ENCODE measurements at regions not wholly inside any gene's neighbourhood (a gene's known extent, or its start where the extent isn't known, plus 50 kb on each side); places are given as distances from the start of the nearest gene placed in this dataset.

DNA sequence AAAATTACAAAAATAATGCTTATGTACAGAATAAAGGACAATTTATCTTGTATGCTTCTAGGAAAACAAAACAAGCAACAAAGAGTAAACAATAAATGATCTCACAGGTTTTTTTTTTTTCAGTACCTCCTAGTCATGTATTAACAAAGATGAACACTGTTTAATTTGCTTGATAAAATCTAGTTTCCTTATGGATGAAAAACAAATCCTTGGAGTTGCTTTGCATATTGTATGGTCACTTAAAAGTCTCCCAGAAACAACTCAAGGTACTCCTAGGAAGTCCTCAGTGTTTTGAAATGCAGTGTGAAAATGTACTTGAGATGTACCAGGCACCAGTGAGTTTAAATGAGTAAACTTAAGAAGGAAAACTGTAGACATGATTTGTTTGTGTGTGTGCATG, 686.0 kb upstream of the BRINP3 start:
- TF ChIP-seq, protein P1, sequence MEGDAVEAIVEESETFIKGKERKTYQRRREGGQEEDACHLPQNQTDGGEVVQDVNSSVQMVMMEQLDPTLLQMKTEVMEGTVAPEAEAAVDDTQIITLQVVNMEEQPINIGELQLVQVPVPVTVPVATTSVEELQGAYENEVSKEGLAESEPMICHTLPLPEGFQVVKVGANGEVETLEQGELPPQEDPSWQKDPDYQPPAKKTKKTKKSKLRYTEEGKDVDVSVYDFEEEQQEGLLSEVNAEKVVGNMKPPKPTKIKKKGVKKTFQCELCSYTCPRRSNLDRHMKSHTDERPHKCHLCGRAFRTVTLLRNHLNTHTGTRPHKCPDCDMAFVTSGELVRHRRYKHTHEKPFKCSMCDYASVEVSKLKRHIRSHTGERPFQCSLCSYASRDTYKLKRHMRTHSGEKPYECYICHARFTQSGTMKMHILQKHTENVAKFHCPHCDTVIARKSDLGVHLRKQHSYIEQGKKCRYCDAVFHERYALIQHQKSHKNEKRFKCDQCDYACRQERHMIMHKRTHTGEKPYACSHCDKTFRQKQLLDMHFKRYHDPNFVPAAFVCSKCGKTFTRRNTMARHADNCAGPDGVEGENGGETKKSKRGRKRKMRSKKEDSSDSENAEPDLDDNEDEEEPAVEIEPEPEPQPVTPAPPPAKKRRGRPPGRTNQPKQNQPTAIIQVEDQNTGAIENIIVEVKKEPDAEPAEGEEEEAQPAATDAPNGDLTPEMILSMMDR (IDR thresholded peaks at IDR 0.05; ENCODE audit: extremely low read depth, insufficient read depth, missing control alignments) = no peak
- in situ Hi-C loops (cut with MboI; ENCODE audit: low pct_unique_long_range_greater_than_20kb, low sequenced_read_pairs, unreplicated experiment) = no loop called here
- no peak for DNase-seq (ENCODE audit: low spot score)

DNA sequence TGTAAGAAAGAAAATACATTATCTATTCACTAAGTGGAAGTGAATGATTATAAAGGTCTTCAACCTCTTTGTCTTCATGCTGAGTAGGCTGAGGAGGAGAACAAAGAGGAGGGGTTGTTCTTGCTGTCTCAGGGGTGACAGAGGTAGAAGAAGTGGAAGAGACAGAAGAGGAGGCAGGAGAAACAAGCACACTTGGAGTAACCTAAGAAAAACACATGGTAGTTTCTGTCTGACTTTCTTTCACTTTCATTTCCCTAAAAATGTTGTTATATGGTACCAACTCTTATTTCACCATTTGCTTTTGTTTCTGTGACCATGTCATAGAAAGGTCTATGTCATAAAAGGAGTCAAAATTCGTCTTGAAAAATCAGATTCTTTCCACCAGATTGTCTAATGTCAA, 696.6 kb upstream of the BRINP3 start:
- TF ChIP-seq, protein P1 (IDR thresholded peaks at IDR 0.05; ENCODE audit: extremely low read depth, insufficient read depth, missing control alignments) = no peak
- DNase-seq (ENCODE audit: low spot score) = peak; percentile 33
- in situ Hi-C loops (cut with MboI; ENCODE audit: low pct_unique_long_range_greater_than_20kb, low sequenced_read_pairs, unreplicated experiment) = no loop called here

DNA sequence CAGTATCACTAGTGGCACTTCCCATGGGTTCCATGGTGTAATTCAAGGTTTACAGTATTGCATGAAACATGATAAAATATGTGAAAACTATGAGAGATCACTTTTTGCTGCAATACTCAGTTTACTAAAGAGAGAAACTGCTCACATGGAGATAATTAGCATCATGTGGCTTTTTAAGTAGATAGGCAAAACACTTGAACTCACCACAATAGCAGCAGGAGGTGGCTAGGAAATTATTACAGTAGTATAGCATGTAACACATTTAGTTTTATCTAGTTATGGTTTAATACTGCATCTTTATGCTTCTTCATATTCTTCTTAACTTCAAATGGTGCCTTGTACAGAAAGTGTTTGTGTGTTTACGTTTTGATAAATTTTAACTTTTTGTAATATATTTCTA, 698.5 kb upstream of the BRINP3 start:
- no peak for DNase-seq (ENCODE audit: low spot score)
- in situ Hi-C loops (cut with MboI; ENCODE audit: low pct_unique_long_range_greater_than_20kb, low sequenced_read_pairs, unreplicated experiment) = no loop called here
- TF ChIP-seq, protein P1 (IDR thresholded peaks at IDR 0.05; ENCODE audit: extremely low read depth, insufficient read depth, missing control alignments) = no peak

DNA sequence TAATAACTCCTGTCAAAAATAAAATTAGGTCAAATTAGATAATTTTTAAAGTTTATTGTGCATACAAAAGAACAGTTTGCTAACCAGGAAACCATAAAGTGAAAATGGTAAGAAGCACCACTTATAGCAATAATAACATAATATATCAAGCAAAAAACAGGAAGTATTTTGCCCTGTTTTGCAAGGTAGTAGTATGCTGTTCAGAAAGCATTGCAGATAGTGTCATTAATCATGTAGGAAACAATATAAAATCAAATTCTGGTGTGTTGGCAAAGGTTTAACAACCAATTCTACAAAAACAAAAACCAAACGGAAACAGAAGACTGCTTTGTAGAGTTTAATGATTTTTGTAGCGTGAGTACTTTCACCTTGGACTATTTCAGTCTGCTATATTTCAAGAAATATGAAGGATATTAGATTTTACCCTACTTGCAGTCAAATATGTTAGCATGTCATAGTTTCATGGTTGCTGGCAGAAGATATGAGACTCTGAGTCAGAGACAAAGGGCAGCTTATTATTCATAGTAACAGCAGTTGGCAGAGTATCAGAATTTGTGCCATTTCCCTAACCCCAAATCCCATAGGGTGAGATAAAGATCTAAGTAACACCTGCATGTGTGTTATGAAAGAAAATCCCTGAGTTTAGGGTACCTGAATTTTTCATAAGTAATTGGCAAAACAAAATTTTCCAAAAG, 729.0 kb upstream of the BRINP3 start:
- TF ChIP-seq, protein P1 (IDR thresholded peaks at IDR 0.05; ENCODE audit: extremely low read depth, insufficient read depth, missing control alignments) = no peak
- no peak for DNase-seq (ENCODE audit: low spot score)
- in situ Hi-C loops (cut with MboI; ENCODE audit: low pct_unique_long_range_greater_than_20kb, low sequenced_read_pairs, unreplicated experiment) = no loop called here

DNA sequence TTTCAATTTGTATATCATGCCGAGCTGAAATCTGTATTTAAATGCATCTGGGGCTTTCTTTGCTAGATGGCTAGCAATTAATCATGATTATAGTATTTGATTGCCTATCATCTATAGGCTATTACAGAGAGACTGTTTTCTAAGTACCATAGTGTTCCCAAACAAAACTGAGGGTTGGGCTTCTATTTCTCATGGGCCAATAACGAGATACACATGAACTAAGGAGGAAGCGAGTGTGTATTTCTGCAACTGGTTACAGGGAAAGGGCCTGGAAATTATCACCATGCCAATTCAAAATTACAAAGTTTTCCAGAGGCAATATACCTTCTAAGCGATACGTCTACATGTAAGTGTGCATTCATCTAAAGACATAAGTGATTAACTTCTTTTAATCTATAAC, 744.5 kb upstream of the BRINP3 start:
- no peak for DNase-seq (ENCODE audit: low spot score)
- TF ChIP-seq, protein P1 (IDR thresholded peaks at IDR 0.05; ENCODE audit: extremely low read depth, insufficient read depth, missing control alignments) = no peak
- in situ Hi-C loops (cut with MboI; ENCODE audit: low pct_unique_long_range_greater_than_20kb, low sequenced_read_pairs, unreplicated experiment) = no loop called here

DNA sequence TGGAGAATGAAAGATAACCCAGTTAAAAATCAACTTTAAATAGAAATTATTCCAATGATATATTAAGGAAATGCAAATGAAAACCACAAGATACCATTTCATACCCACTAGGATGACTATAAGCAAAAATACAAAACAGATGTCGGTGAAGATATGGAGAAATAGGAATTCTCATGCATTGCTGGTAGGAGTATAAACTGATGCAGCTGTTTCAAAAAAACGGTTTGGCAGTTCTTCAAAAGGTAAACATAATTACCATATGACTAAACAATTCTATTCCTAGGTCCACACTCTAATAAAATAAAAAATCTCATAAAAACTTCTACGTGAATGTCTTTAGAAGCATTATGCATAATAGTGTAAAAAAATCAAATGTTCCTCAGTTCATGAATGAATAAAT, 763.3 kb upstream of the BRINP3 start:
- TF ChIP-seq, protein P1 (IDR thresholded peaks at IDR 0.05; ENCODE audit: extremely low read depth, insufficient read depth, missing control alignments) = no peak
- in situ Hi-C loops (cut with MboI; ENCODE audit: low pct_unique_long_range_greater_than_20kb, low sequenced_read_pairs, unreplicated experiment) = no loop called here
- DNase-seq (ENCODE audit: low spot score) = no peak

Measured in GM13977 (cell line).